ENCODE measurements at regions not wholly inside any gene's neighbourhood (a gene's known extent, or its start where the extent isn't known, plus 50 kb on each side); places are given as distances from the start of the nearest gene placed in this dataset.

GRCh38 chr9:124137944-124138335 lies 119.8 kb upstream of the NEK6 start:
- TF ChIP-seq CTCF (IDR thresholded peaks at IDR 0.05; ENCODE audit: insufficient read depth, low read length) (no peak), REST (IDR thresholded peaks at IDR 0.05; ENCODE audit: insufficient replicate concordance, low read depth) (no peak), SPI1 (IDR thresholded peaks at IDR 0.05; ENCODE audit: borderline replicate concordance, low read depth) (no peak), POLR2AphosphoS5 (IDR thresholded peaks at IDR 0.05; ENCODE audit: low read depth) (no peak)
